ENCODE measurements at regions not wholly inside any gene's neighbourhood (a gene's known extent, or its start where the extent isn't known, plus 50 kb on each side); places are given as distances from the start of the nearest gene placed in this dataset.

GRCh38 chr9:119026120-119026519 lies 343.1 kb downstream of the BRINP1 start:
- H3K27ac Mint-ChIP-seq, result no peak overlapping the region
- no peak for ATAC-seq (replicated peaks in 1 of 4)
- H3K4me3 Mint-ChIP-seq, result no peak overlapping the region
- H3K27me3 Mint-ChIP-seq, result no peaks in the 10 kb centered on the region
- ChIA-PET POLR2A (no interaction called here), CTCF (no interaction called here)
- Histone ChIP-seq H3K4me3 (ENCODE audit: control insufficient read depth in 1 of 2, extremely low read depth in 1 of 2, low read length in 1 of 2) (no peak overlapping the region), H3K9me3 (no peaks in the 10 kb centered on the region), H3K4me1 (ENCODE audit: control insufficient read depth in 1 of 2, extremely low read depth in 1 of 2, insufficient read depth in 2 of 2, low read length in 2 of 2) (no peaks in the 10 kb centered on the region), H3K27me3 (replicated peaks in 1 of 2; ENCODE audit: control insufficient read depth in 2 of 2, extremely low read depth in 1 of 2, insufficient read depth in 2 of 2, low read length in 1 of 2) (no peaks in the 10 kb centered on the region), H3K36me3 (ENCODE audit: control insufficient read depth in 2 of 2, extremely low read depth in 1 of 2, insufficient read depth in 1 of 2, low read length in 1 of 2) (no peaks in the 10 kb centered on the region), H3K27ac (ENCODE audit: low read length) (no peak overlapping the region)
- DNase-seq, result no peak
- H3K4me1 Mint-ChIP-seq, result no peaks in the 10 kb centered on the region
- H3K36me3 Mint-ChIP-seq, result no peaks in the 10 kb centered on the region
- 83% methylated on average over 2 of the region's 4 CpGs for WGBS (ENCODE audit: insufficient coverage)
- peaks cover 10 to 20% (median 18%) of the 10 kb centered on the region in 3 donors for H3K9me3 Mint-ChIP-seq

GRCh38 chr9:119027901-119028699 lies 341.1 kb downstream of the BRINP1 start:
- POLR2A ChIA-PET, result interaction anchor here in 1 of 2 donors (0.6 kb wide), 1 partner anchor 801 kb away, joined by 3 read pairs; no protein-coding TSS in a partner anchor
- no peak overlapping the region for H3K4me3 Mint-ChIP-seq
- Histone ChIP-seq H3K4me3 (ENCODE audit: control insufficient read depth in 1 of 2, extremely low read depth in 1 of 2, low read length in 1 of 2) (no peak overlapping the region), H3K9me3 (no peaks in the 10 kb centered on the region), H3K36me3 (ENCODE audit: control insufficient read depth in 2 of 2, extremely low read depth in 1 of 2, insufficient read depth in 1 of 2, low read length in 1 of 2) (no peaks in the 10 kb centered on the region), H3K27me3 (replicated peaks in 1 of 2; ENCODE audit: control insufficient read depth in 2 of 2, extremely low read depth in 1 of 2, insufficient read depth in 2 of 2, low read length in 1 of 2) (no peaks in the 10 kb centered on the region), H3K4me1 (ENCODE audit: control insufficient read depth in 1 of 2, extremely low read depth in 1 of 2, insufficient read depth in 2 of 2, low read length in 2 of 2) (no peaks in the 10 kb centered on the region), H3K27ac (ENCODE audit: low read length) (no peak overlapping the region)
- ATAC-seq (replicated peaks in 1 of 4) (no peak), DNase-seq (no peak)
- whole genome bisulfite sequencing (ENCODE audit: insufficient coverage), result no CpG with 5 or more reads among the region's 7 CpGs
- H3K27me3 Mint-ChIP-seq, result no peaks in the 10 kb centered on the region
- H3K4me1 Mint-ChIP-seq, result no peaks in the 10 kb centered on the region
- no peaks in the 10 kb centered on the region for H3K36me3 Mint-ChIP-seq
- peaks cover 6 to 22% (median 12%) of the 10 kb centered on the region in 3 donors for H3K9me3 Mint-ChIP-seq
- H3K27ac Mint-ChIP-seq, result no peak overlapping the region
- CTCF ChIA-PET, result no interaction called here

GRCh38 chr9:119029886-119030285 lies 339.3 kb downstream of the BRINP1 start:
- Histone ChIP-seq H3K4me3 (ENCODE audit: control insufficient read depth in 1 of 2, extremely low read depth in 1 of 2, low read length in 1 of 2) (no peak overlapping the region), H3K27me3 (replicated peaks in 1 of 2; ENCODE audit: control insufficient read depth in 2 of 2, extremely low read depth in 1 of 2, insufficient read depth in 2 of 2, low read length in 1 of 2) (no peaks in the 10 kb centered on the region), H3K36me3 (ENCODE audit: control insufficient read depth in 2 of 2, extremely low read depth in 1 of 2, insufficient read depth in 1 of 2, low read length in 1 of 2) (no peaks in the 10 kb centered on the region), H3K27ac (ENCODE audit: low read length) (no peak overlapping the region), H3K4me1 (ENCODE audit: control insufficient read depth in 1 of 2, extremely low read depth in 1 of 2, insufficient read depth in 2 of 2, low read length in 2 of 2) (no peaks in the 10 kb centered on the region), H3K9me3 (no peaks in the 10 kb centered on the region)
- H3K27ac Mint-ChIP-seq, result no peak overlapping the region
- DNase-seq (no peak), ATAC-seq (replicated peaks in 1 of 4) (no peak)
- H3K36me3 Mint-ChIP-seq, result no peaks in the 10 kb centered on the region
- WGBS (ENCODE audit: insufficient coverage), result 93% methylated on average over 2 of the region's 5 CpGs
- no peaks in the 10 kb centered on the region for H3K4me1 Mint-ChIP-seq
- H3K27me3 Mint-ChIP-seq, result no peaks in the 10 kb centered on the region
- no peak overlapping the region for H3K4me3 Mint-ChIP-seq
- peaks cover 6 to 20% (median 9%) of the 10 kb centered on the region in 3 donors for H3K9me3 Mint-ChIP-seq
- POLR2A ChIA-PET, result no interaction called here
- CTCF ChIA-PET, result no interaction called here

- DNase-seq, result no peak
- H3K36me3 Mint-ChIP-seq, result no peaks in the 10 kb centered on the region
- no peaks in the 10 kb centered on the region for H3K27me3 ChIP-seq (replicated peaks in 1 of 2; ENCODE audit: control insufficient read depth in 2 of 2, extremely low read depth in 1 of 2, insufficient read depth in 2 of 2, low read length in 1 of 2)
- no peaks in the 10 kb centered on the region for H3K4me1 ChIP-seq (ENCODE audit: control insufficient read depth in 1 of 2, extremely low read depth in 1 of 2, insufficient read depth in 2 of 2, low read length in 2 of 2)
- H3K4me1 Mint-ChIP-seq, result no peaks in the 10 kb centered on the region
- H3K36me3 ChIP-seq (ENCODE audit: control insufficient read depth in 2 of 2, extremely low read depth in 1 of 2, insufficient read depth in 1 of 2, low read length in 1 of 2), result no peaks in the 10 kb centered on the region
- CTCF ChIA-PET, result no interaction called here
- H3K27ac ChIP-seq (ENCODE audit: low read length), result no peak overlapping the region
- WGBS (ENCODE audit: insufficient coverage), result no CpG with 5 or more reads among the region's 3 CpGs
- H3K27ac Mint-ChIP-seq, result no peak overlapping the region
- POLR2A ChIA-PET, result no interaction called here
- H3K9me3 Mint-ChIP-seq, result peaks cover 0 to 11% (median 9%) of the 10 kb centered on the region in 3 donors
- H3K27me3 Mint-ChIP-seq, result no peaks in the 10 kb centered on the region
- H3K9me3 ChIP-seq, result no peaks in the 10 kb centered on the region
- no peak for ATAC-seq (replicated peaks in 1 of 4)
- H3K4me3 ChIP-seq (ENCODE audit: control insufficient read depth in 1 of 2, extremely low read depth in 1 of 2, low read length in 1 of 2), result no peak overlapping the region
- no peak overlapping the region for H3K4me3 Mint-ChIP-seq
These were observed 335.6 kb downstream of the BRINP1 start for GRCh38 chr9:119033596-119033995.

GRCh38 chr9:119036969-119037368 lies 332.3 kb downstream of the BRINP1 start:
- ATAC-seq (replicated peaks in 1 of 4) (no peak), DNase-seq (no peak)
- peaks cover 0 to 9% (median 8%) of the 10 kb centered on the region in 3 donors for H3K9me3 Mint-ChIP-seq
- Histone ChIP-seq H3K27ac (ENCODE audit: low read length) (no peak overlapping the region), H3K4me1 (ENCODE audit: control insufficient read depth in 1 of 2, extremely low read depth in 1 of 2, insufficient read depth in 2 of 2, low read length in 2 of 2) (no peaks in the 10 kb centered on the region), H3K9me3 (no peaks in the 10 kb centered on the region), H3K4me3 (ENCODE audit: control insufficient read depth in 1 of 2, extremely low read depth in 1 of 2, low read length in 1 of 2) (no peak overlapping the region), H3K27me3 (replicated peaks in 1 of 2; ENCODE audit: control insufficient read depth in 2 of 2, extremely low read depth in 1 of 2, insufficient read depth in 2 of 2, low read length in 1 of 2) (peaks cover 0 to 2% of the 10 kb centered on the region in 2 experiments), H3K36me3 (ENCODE audit: control insufficient read depth in 2 of 2, extremely low read depth in 1 of 2, insufficient read depth in 1 of 2, low read length in 1 of 2) (no peaks in the 10 kb centered on the region)
- H3K27ac Mint-ChIP-seq, result no peak overlapping the region
- no peaks in the 10 kb centered on the region for H3K36me3 Mint-ChIP-seq
- WGBS (ENCODE audit: insufficient coverage), result no CpG with 5 or more reads among the region's 2 CpGs
- H3K4me3 Mint-ChIP-seq, result no peak overlapping the region
- POLR2A ChIA-PET, result no interaction called here
- H3K4me1 Mint-ChIP-seq, result no peaks in the 10 kb centered on the region
- H3K27me3 Mint-ChIP-seq, result no peaks in the 10 kb centered on the region
- CTCF ChIA-PET, result no interaction called here

GRCh38 chr9:119043996-119044395 lies 325.2 kb downstream of the BRINP1 start:
- Mint-ChIP-seq H3K4me3 (no peak overlapping the region), H3K4me1 (no peaks in the 10 kb centered on the region)
- WGBS (ENCODE audit: insufficient coverage), result no CpG with 5 or more reads among the region's 1 CpG

More at GRCh38 chr9:119043996-119044395, 325.2 kb downstream of the BRINP1 start:
- Histone ChIP-seq H3K9me3 (no peaks in the 10 kb centered on the region), H3K4me1 (ENCODE audit: control insufficient read depth in 1 of 2, extremely low read depth in 1 of 2, insufficient read depth in 2 of 2, low read length in 2 of 2) (no peaks in the 10 kb centered on the region), H3K4me3 (ENCODE audit: control insufficient read depth in 1 of 2, extremely low read depth in 1 of 2, low read length in 1 of 2) (no peak overlapping the region), H3K36me3 (ENCODE audit: control insufficient read depth in 2 of 2, extremely low read depth in 1 of 2, insufficient read depth in 1 of 2, low read length in 1 of 2) (no peaks in the 10 kb centered on the region), H3K27ac (ENCODE audit: low read length) (no peak overlapping the region), H3K27me3 (replicated peaks in 1 of 2; ENCODE audit: control insufficient read depth in 2 of 2, extremely low read depth in 1 of 2, insufficient read depth in 2 of 2, low read length in 1 of 2) (peaks cover 0 to 2% of the 10 kb centered on the region in 2 experiments)
- Mint-ChIP-seq H3K36me3 (no peaks in the 10 kb centered on the region), H3K27me3 (no peaks in the 10 kb centered on the region), H3K9me3 (peaks cover 0 to 4% (median 4%) of the 10 kb centered on the region in 3 donors), H3K27ac (no peak overlapping the region)
- ChIA-PET POLR2A (no interaction called here), CTCF (no interaction called here)
- ATAC-seq (replicated peaks in 1 of 4) (no peak), DNase-seq (no peak)

All from T-cell (primary cell).